ENCODE measurements at regions not wholly inside any gene's neighbourhood (a gene's known extent, or its start where the extent isn't known, plus 50 kb on each side); places are given as distances from the start of the nearest gene placed in this dataset.
A peak's percentile ranks its signal among the peaks of the same experiment; 100 is the strongest.

- BruUV-seq (replicated peaks): no TSS peak
- Histone ChIP-seq H4K20me1 (ENCODE audit: insufficient read depth, low read length) (no peaks in the 10 kb centered on the region), H4K5ac (ENCODE audit: low read depth, low read length) (no peak overlapping the region), H3K4me1 (ENCODE audit: control insufficient read depth, insufficient read depth, low read length) (peaks cover 7% of the 10 kb centered on the region), H2BK120ac (ENCODE audit: low read depth, low read length) (peak overlapping the region; percentile 0; the same call in 1 of the 2 replicates), H3K9me1 (ENCODE audit: insufficient read depth, low read length) (no peaks in the 10 kb centered on the region), H4K8ac (ENCODE audit: low read depth in 2 of 2, low read length in 2 of 2) (0 out of 4 replicates have a peak overlapping the region, but pooled peaks of 1 of the 2 experiments have one; percentile 0), H3K79me1 (ENCODE audit: low read depth in 1 of 2, low read length in 2 of 2) (no peaks in the 10 kb centered on the region), H2BK5ac (ENCODE audit: low read depth, low read length, poor library complexity, severe bottlenecking) (no peak overlapping the region), H3K9ac (ENCODE audit: low read depth, low read length) (no peak overlapping the region), H3K56ac (ENCODE audit: extremely low read depth, insufficient read depth, low read length) (no peak overlapping the region), H2BK15ac (ENCODE audit: low read depth, low read length) (no peak overlapping the region), H4K91ac (ENCODE audit: insufficient read depth, low read depth, low read length) (no peak overlapping the region), H3K18ac (ENCODE audit: low read depth, low read length) (no peak overlapping the region), H3K4ac (ENCODE audit: low read depth, low read length) (no peak overlapping the region), H2AK5ac (ENCODE audit: low read depth, low read length) (no peak overlapping the region), H2AFZ (replicated peaks; ENCODE audit: low read length, poor library complexity) (no peak overlapping the region), H2BK20ac (ENCODE audit: low read depth, low read length) (no peak overlapping the region), H3K23ac (ENCODE audit: low read depth, low read length) (no peak overlapping the region), H2AK9ac (replicated peaks; ENCODE audit: low read depth, low read length, poor library complexity) (no peak overlapping the region), H3K4me2 (ENCODE audit: low read depth, low read length) (no peak overlapping the region), H3K4me3 (ENCODE audit: insufficient read depth, low read depth, low read length) (no peak overlapping the region), H3K36me3 (ENCODE audit: control insufficient read depth, insufficient read depth, low read length) (no peaks in the 10 kb centered on the region), H3K14ac (replicated peaks; ENCODE audit: low read depth, low read length) (0 out of 2 replicates have a peak overlapping the region, but pooled peaks have one; percentile 16), H3K9me3 (ENCODE audit: control insufficient read depth, insufficient read depth, low read length) (no peaks in the 10 kb centered on the region), H3K27ac (ENCODE audit: insufficient read depth, low read length) (no peak overlapping the region), H3K27me3 (ENCODE audit: control insufficient read depth, insufficient read depth, low read length) (no peaks in the 10 kb centered on the region)
- no peak for DNase-seq
- POLR2A ChIA-PET (ENCODE audit: unreplicated experiment): no interaction called here
- no CpG with 5 or more reads among the region's 4 CpGs for WGBS, 2 experiments (ENCODE audit: extremely low coverage in 2 of 2, insufficient read length in 1 of 2)
- dilution Hi-C loops (cut with HindIII; ENCODE audit: low sequenced_read_pairs, unreplicated experiment): no loop called here
- CTCF ChIA-PET: no interaction called here
- intact Hi-C loops (cut with micrococcal nuclease): no loop called here
- peak; percentile 49 for ATAC-seq (ENCODE audit: low read depth)
- TF ChIP-seq CEBPB (IDR thresholded peaks at IDR 0.05; ENCODE audit: low read depth, low read length) (no peak), CHD1 (IDR thresholded peaks at IDR 0.05; ENCODE audit: low read depth, low read length) (no peak), POLR2A (IDR thresholded peaks at IDR 0.05; ENCODE audit: low read depth, low read length) (no peak), RFX5 (IDR thresholded peaks at IDR 0.05; ENCODE audit: low read depth, low read length) (no peak), RAD21 (IDR thresholded peaks at IDR 0.05; ENCODE audit: low read length) (no peak), FOS (IDR thresholded peaks at IDR 0.05; ENCODE audit: low read depth, low read length) (no peak), MXI1 (IDR thresholded peaks at IDR 0.05; ENCODE audit: borderline replicate concordance, low read depth, low read length) (no peak), MAFK (IDR thresholded peaks at IDR 0.05; ENCODE audit: low read depth, low read length) (no peak), SMC3 (IDR thresholded peaks at IDR 0.05; ENCODE audit: low read depth, low read length) (no peak), MAZ (IDR thresholded peaks at IDR 0.05; ENCODE audit: borderline replicate concordance, low read depth, low read length) (no peak), BHLHE40 (IDR thresholded peaks at IDR 0.05; ENCODE audit: low read depth, low read length) (no peak), NFE2L2 (IDR thresholded peaks at IDR 0.05; ENCODE audit: low read depth, low read length) (no peak)
- TF ChIP-seq, protein P1, sequence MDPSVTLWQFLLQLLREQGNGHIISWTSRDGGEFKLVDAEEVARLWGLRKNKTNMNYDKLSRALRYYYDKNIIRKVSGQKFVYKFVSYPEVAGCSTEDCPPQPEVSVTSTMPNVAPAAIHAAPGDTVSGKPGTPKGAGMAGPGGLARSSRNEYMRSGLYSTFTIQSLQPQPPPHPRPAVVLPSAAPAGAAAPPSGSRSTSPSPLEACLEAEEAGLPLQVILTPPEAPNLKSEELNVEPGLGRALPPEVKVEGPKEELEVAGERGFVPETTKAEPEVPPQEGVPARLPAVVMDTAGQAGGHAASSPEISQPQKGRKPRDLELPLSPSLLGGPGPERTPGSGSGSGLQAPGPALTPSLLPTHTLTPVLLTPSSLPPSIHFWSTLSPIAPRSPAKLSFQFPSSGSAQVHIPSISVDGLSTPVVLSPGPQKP (IDR thresholded peaks at IDR 0.05; ENCODE audit: borderline replicate concordance, low read depth, low read length): no peak
- TF ChIP-seq, protein P2, sequence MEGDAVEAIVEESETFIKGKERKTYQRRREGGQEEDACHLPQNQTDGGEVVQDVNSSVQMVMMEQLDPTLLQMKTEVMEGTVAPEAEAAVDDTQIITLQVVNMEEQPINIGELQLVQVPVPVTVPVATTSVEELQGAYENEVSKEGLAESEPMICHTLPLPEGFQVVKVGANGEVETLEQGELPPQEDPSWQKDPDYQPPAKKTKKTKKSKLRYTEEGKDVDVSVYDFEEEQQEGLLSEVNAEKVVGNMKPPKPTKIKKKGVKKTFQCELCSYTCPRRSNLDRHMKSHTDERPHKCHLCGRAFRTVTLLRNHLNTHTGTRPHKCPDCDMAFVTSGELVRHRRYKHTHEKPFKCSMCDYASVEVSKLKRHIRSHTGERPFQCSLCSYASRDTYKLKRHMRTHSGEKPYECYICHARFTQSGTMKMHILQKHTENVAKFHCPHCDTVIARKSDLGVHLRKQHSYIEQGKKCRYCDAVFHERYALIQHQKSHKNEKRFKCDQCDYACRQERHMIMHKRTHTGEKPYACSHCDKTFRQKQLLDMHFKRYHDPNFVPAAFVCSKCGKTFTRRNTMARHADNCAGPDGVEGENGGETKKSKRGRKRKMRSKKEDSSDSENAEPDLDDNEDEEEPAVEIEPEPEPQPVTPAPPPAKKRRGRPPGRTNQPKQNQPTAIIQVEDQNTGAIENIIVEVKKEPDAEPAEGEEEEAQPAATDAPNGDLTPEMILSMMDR (conservative IDR thresholded peaks at IDR 0.05; ENCODE audit: low read depth, low read length): no peak
- TF ChIP-seq, protein P3, sequence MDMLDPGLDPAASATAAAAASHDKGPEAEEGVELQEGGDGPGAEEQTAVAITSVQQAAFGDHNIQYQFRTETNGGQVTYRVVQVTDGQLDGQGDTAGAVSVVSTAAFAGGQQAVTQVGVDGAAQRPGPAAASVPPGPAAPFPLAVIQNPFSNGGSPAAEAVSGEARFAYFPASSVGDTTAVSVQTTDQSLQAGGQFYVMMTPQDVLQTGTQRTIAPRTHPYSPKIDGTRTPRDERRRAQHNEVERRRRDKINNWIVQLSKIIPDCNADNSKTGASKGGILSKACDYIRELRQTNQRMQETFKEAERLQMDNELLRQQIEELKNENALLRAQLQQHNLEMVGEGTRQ (IDR thresholded peaks at IDR 0.05; ENCODE audit: low read depth, low read length): no peak
- in situ Hi-C loops (cut with MboI; ENCODE audit: low sequenced_read_pairs): no loop called here
These were observed 68.4 kb upstream of the APCDD1 start for GRCh38 chr18:10386049-10386448.

Measured in IMR-90 (cell line).